ENCODE measurements at regions not wholly inside any gene's neighbourhood (a gene's known extent, or its start where the extent isn't known, plus 50 kb on each side); places are given as distances from the start of the nearest gene placed in this dataset.

GRCh38 chr4:24392613-24393012 is 191.7 kb downstream of the DHX15 start (continued):
- TF ChIP-seq ZSCAN29 (IDR thresholded peaks at IDR 0.05) (no peak), E2F1 (CRISPR knock-in tag; IDR thresholded peaks at IDR 0.05) (no peak), HNRNPUL1 (IDR thresholded peaks at IDR 0.05; ENCODE audit: low read length) (no peak), TARDBP (IDR thresholded peaks at IDR 0.05) (no peak), ATF4 (CRISPR knock-in tag; IDR thresholded peaks at IDR 0.05) (no peak), HMGXB4 (CRISPR knock-in tag; IDR thresholded peaks at IDR 0.05) (no peak), RAD51 (IDR thresholded peaks at IDR 0.05; ENCODE audit: borderline replicate concordance, low read depth) (no peak), TAF15 (IDR thresholded peaks at IDR 0.05; ENCODE audit: low read depth, low read length) (no peak), ZNF766 (CRISPR knock-in tag; conservative IDR thresholded peaks at IDR 0.05) (no peak)
